NCI-H2029 (cell line): ENCODE measurements at regions not wholly inside any gene's neighbourhood (a gene's known extent, or its start where the extent isn't known, plus 50 kb on each side); places are given as distances from the start of the nearest gene placed in this dataset.

Source experiments
- DNase-seq: peaks from one replicate; lab custom pipeline; 2025; lab: John Stamatoyannopoulos, UW

DNA sequence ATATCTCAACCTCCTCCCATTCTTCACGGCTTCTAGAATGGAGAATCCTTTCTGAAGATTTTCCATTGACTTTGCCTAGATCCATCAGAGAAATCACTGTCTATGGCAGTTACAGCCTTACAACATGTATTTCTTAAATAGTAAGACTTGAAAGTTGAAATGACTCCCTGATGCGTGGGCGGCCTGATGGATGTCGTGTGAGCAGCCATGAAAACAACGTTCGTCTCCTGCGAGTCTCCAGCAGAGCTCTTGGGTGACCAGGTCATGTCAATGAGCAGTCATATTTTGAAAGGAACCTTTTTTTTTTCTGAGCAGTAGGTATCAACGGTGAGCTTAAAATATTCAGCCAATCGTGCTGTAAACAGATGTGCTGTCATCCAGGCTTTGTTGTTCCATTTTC lies 139.9 kb upstream of the C14orf180 start:
- DNase-seq: no peak

DNA sequence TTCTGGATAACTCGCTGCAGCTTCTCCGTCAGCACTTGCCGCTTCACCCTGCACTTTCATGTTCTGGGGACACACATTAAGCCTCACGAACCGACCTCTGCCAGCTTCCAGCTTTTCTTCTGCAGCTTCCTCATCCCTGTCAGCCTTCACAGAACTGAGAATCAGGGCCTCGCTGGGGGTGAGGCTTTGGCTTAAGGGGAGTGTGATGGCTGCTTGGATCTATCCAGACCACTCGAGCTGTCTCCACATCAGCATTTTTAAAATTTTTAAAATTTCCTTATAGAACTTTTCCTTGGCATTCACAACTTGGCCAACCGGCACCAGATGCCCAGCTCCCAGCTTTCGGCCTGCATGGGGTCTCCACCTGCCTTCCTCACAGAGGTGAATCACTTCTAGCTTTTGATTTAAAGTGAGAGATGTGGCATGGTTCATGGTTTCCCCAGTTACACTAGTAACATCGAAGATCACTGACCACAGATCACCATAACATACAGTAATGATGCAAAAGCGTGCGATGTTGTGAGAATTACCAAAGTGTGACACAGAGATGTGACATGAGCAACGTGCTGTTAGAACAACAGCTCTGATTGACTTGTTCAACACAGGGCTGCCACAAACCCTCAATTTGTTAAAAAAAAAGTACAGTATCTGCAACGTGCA lies 139.1 kb upstream of the C14orf180 start:
- DNase-seq: no peak

DNA sequence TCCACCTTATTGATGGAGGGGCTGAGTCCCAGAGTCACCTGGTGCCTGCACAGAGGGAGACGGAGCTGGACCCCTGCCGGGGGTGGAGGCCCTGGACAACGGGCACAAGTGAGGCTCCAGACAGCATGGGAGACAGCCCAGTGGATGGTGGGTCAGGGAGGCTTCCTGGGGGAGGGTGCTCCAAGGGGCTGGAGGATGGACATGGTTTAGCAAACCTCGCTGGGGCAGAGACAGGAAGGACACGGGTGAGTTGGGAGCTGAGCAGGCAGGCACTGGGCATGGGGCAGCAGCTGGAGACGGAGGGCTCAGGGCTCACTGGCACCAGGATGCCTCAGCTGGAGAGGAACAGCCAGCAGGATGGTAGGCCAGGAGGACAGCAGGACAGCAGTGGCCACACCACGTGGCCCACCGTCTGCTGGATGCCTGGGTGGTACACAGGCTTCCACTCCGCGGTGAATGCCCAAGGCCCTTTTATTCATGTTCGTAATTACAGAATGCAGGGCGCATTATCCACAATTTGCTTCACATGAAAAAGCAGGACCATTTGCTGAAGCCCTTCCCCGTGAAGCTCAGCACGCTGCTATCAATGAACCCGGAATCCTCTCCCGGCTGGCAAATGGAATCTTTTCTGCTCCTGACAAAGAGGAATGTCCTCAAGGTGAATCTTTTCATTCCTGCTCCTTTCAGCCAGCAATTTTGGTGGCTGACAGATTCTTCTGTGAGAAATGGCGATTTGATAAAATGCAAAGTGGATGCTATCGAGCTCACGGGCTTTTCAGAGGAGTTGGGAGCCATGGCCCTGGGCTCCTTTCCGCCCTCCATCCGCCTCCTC lies 138.1 kb upstream of the C14orf180 start:
- DNase-seq: no peak

DNA sequence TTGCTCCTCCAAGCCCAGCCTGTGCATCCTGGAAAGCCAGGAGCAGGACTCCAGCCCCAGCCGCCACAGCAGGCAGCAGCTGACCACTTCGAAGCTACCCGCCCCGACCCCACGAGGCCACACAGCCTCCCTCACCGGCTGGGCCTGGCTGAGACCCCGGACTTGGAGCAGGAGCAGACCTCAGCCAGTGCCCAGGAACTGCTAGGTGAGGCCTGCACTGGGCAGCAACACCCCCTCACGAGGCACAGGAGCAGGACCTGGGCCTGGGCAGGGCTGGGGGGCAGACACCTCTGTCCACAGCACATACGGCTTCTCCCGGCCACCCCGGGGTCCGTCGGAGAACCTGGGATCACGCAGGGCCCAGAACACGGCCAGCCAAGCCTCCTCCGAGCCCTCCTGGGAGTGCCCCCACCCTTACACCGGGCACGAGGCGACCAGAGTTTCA lies 137.4 kb upstream of the C14orf180 start:
- DNase-seq: no peak

DNA sequence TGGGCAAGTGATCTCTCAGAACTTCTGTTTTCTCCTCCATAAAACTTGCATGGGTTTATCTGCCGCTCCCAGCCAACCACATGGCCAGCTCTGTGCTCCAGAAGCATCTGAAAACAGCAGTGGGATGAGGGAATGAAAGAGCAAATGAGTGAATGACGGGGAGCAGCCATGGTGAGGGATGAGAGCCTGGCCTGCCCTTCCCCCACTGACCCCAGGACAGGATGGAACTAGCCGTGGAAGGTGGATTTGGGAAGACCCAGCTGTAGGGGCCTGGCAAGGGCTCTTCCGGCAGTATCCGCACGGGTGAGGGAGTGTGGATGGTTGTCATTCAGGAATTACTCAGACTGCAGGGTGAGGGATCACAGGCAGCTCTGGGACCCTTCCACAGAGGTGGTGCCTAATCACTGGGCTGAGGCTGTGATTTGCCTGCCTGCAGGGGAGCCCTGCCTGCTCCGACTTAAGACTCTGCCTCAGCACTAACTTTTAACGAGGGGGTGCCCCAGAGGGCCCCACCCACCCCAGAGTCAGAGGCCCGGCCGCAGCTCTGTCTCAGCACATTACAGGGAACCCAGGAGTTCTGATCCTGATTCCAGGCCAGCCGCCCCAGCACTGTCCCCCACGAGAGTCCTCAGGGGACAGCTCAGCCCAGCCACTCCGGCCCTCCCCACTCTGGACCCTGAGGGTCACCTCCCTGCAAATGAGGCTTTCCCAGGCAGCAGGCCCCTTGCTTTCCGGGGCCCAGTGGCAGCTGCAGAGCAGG lies 136.8 kb upstream of the C14orf180 start:
- DNase-seq: no peak

DNA sequence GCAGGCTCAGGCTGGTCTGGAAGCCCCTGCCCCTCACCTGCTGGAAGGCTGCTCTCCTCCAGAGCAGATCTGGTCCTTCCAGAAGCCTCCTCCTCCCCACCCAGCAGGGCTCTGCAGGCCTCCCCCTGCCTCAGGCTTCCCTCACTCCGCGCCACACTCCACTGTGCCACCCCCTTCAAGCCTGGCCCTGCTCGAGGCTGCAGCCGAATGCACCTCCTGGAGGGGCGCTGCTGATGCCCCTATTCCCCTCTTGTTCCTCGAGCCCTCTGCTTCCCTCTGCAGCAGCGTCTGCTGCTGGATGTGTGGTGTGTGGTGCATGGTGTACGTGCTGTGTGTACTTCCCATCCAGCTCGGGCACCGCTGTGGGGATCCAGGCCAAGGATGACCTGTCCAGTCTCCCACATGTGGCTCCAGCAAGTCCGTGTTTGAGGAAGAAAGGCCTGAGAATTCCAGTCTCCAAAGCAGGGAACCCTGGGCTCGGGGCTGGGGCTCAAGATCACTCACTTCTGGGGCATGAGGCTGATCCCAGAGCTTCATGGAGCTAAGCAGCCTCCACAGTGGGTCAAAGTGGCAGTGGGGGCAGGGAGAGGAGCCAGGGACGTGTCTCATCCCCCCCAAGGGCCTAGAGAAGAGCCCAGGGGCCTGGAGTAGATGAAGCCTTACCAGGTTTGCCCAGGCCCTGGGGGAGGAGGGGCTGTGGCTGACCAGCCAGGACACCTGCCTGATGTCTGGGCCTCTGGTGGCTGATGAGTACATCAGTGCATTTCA lies 136.0 kb upstream of the C14orf180 start:
- no peak for DNase-seq

DNA sequence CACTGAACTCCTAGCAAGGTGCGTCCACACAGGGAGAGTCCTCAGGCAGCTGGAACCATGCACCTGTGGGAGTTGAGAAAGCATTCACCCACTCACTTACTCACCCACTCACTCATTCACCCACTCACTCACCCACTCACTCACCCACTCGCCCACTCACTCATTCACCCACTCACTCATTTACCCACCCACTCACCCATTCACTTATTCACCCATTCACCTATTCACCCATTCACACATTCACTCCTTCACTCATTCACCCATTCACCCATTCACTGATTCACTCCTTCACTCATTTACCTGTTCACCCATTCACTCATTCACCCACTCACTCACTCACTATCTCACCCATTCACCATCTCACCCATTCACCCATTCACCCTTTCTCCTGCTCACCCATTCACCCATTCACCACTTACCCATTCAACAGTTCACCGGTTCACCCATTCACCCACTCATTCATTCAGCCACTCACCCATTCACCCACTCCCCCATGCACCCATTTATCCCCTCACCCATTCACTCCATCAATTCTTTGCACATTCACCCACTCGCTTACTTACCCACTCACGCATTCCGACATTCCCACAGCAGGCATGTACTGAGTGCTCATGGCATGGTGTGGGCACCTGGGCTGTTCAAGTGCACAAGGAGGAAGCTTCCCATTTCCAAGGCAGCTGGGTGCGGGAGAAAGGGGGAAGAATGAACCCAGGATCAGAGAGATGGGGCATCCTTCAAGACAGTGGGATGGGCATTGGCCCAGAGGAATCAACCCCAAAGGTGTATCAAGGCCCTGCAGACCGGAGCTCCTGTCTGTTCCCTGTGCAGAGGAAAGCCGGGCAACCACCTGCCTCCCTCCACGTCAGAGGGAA lies 135.2 kb upstream of the C14orf180 start:
- no peak for DNase-seq

DNA sequence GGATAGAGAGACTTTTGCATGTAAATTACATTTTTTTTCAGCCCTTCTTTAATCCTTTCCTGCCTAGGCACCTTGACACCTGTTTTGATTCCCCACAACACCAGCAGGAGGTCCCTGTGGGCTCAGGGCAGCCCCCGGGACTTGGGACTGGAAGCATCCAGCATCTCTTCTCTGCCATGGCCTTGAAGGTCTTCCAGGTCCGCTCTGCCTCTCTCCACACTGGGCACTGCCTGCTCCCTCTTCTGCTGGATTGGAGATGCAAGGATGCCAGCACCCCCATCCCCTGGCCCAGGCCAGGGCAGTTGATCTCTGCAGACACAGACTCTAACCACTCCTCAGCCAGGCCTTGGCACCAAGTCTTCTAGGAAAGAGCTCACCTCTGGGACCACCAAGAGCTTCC lies 134.5 kb upstream of the C14orf180 start:
- no peak for DNase-seq

DNA sequence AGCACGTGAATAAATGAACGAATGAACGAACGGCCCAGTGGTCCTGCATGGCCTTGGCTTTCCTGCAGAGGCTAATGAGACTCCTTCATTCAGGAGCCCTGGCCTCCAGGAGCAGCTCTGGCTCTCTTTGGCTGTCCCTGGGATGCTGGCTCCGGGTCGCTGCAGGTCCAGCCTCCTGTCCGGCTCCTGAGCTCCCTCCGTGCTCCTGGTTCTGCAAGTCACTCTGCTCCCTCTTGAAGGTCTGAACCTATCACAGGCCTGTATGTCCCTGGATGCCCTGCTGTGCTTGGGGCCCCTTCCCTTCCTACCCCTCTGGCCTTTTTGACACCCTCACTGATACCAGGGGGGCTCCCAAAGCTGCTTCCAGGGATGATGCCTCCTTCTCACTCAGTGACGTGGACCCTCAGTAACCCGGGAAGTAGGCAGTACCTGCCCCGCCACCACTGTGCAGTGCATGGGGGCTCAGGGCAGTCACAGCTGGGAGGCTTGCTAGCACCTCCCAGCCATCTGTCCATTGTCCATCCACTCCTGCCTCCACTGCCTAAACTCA lies 133.7 kb upstream of the C14orf180 start:
- no peak for DNase-seq

DNA sequence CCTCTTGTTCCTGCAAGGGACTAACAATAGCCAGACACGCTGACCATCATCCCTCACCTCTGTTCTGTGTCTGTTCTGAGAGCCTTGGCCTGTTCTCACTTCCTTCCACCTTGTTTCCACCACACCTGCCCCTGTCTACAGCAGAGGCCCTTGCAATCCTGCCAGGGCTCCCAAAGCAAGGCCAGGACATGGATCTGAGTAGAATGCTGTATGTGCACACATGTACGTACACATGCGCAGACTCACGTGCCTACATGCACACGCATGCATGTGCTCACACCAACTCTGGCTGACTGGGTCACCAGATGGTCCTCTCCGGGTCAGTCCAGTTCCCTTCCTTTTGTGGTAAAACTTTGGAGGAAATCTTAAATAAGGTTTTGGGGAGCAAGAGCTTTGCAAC lies 133.0 kb upstream of the C14orf180 start:
- no peak for DNase-seq

DNA sequence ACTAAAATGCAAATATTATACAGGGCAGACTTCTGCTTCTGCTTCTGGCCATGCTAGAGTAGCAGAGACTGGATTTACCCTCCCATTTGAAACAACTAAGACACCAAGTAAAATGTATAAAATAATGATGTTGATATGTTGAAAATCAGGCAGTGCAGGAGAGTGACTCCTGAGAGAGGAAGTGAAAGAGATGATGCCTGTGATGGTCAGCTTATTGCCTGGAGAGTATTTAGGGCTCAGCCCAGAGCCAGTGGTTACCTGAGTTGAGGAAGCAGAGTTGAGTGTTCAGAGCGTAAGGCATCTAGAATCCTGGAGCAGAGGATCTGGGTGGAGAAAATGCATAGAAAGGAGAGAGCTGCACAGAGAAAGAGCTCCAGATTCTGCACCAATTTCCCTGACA lies 131.8 kb upstream of the C14orf180 start:
- DNase-seq: no peak

DNA sequence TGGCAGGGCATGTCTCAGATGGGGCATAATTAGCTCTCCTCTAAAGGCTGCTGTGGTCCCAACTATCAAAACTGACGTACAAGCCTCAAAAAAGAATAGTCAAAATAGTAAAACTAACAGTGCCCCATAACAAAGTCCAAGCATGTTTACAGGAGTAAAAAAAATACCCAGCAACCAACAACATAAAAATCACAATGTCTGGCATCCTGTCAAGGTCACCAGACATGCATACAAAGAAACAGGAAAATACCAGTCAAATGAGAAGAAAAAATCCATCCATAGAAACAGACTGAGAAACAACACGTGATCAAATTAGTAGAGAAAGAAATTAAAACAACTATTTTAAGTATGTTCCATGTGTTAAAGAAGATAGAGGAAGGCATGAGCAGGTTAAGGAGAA lies 131.2 kb upstream of the C14orf180 start:
- no peak for DNase-seq

DNA sequence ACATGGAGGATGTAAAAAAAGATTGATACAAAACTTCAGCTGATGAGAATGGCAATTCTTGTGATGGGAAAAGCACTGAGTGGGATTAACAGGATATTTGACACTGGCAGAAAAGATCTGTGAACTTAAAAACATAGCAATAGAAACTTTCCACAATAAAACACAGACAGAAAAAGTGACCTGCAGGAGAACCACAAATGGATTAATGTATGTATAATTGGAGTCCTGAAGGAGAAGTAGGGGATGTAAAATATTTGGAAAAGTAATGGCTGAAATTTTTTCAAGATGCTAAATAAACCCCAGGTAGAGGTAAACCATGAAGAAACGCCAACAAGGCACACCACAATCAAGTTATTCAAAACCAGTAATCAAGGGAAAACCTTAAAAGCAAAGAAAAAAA lies 130.8 kb upstream of the C14orf180 start:
- DNase-seq: no peak

DNA sequence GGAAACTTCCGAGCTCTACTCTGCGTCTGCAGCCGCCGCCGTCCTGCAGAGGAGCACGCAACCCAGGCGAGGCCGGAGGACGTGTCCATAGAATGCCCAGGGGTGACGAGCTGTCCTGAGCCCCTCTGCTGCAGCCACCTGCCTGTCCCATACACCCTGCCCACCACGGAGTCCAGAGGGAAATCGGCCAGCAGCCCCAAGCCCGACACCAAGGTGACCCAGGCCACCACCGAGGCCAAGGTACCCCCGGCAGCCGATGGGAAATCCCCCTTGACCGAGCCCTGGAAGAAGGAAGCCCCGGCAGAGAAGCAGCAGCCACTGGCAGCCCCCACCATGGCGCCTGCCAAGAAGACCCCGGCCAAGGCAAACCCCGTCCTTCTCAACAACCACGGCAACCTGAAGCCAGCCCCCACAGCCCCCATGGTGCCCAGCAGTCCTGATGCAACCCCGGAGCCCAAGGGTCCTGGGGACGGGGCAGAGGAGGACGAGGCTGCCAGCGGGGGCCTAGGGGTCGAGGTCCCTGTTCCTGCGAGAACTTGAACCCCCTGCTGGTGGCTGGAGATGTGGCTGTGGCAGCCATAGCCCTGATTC lies 128.7 kb upstream of the C14orf180 start:
- DNase-seq: no peak

DNA sequence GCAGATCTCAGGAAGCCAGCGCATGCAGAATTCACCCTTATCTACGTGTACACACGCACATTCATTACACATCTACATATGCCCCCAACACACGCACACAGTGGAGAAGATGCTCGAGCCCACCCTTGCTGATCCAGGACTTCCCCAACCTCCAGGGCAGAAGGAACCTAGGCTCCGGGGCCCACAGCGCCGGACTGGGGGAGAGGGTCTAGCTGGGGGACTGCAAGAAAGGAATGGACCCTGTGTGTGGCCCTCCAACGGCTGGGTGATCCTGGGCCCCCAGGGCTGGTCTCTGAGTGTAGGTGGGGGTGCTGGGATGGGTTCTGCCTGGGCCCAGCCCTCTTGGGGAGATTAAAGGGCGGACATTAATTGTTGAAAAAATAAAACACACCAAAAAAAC lies 128.1 kb upstream of the C14orf180 start:
- no peak for DNase-seq

DNA sequence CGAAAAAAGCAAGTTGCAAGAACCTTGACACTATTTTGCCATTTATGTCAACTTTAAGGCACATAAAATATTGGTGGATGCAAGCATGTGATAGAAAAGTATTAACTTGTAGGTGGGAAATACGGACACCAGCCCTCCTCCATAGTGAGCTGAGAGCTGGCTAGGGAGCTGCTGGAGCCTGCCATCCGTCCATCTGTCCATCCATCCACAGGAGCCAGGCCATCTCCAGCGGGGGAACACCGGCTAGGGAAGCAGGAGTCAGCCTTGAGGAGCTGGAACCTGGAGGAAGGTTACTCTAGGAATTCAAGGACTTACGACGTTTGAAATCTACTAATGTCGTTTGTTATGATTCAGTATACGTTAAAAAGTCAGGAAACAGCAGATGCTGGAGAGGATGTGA lies 120.7 kb upstream of the C14orf180 start:
- no peak for DNase-seq

DNA sequence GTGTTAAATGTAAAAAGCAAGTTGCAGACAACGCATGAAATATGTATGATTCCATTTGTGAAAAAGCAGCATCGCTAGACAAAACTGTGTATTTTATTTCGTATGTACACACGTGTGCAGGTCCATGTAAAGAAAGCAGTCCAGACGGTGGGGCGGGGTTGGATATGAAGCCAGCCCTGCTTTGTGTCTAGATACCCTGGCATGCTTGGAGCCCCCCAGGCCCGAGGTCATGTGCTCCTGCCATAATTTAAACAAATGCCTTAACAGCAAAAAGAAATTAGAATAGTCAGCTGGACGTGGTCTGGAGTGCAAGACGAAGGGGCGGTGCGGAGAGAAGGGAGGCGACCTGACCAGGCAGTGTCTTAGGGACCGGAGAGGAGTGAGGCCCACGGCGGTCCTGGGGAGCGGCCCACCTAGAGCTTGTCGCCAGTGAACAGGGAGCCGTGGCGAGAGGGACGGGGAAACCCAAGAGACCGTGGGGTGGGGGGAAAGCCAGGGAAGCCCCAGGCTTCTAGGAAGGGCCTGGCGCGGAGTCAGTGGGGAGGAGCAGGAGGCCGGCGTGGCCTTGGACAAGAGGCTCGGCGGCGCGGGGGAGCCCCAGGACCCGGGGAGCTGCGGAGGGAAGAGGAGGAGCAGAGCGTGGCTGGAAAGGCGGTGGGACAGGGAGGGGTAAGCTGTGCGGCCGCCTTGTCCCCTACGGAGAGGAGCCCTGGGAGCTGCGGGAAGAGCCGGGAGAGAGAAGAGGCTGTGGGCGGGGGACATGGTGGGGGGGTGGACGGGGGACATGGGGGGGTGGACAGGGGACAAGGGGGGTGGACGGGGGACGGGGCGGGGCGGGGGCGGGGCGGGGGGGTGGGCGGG lies 118.5 kb upstream of the C14orf180 start:
- no peak for DNase-seq

DNA sequence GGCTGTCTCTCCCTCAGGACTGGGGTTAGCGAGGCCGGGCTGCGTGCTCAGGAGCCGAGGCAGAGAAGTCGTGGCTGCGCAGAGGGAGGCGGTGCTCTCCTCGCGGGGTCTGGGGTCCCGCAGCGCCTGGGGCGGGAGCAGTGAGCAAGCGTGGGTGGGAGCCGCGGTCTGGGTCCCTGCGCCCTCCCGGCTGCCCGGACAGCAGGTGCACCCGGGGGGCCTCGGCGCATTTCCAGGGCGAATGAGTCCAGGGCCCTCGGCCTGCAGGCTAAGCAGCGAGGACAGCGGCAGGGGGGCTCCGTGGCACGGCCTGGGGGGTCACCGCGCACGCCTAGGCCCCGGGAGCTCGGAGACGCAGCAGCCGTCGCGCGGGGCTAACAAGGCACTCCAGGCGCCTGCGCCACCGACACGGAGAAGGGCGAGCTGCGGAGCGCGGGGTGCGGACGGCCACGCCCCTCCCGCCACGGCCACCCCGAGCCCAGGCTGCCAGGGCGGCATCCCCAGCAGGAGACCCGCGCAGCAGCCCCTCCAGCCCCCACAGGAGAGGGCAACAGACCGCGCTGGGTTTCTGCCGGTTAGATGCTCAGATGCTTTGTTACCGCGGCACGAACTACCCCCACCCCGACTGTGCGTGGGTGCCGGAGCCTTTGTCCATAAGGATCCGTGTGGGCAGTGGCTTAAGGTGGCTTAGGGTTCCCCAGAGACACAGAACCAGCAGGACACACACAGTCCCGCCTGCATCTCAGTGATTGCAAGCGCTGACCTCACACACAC lies 117.7 kb upstream of the C14orf180 start:
- no peak for DNase-seq
